SH-SY5Y (cell line): ENCODE measurements at regions not wholly inside any gene's neighbourhood (a gene's known extent, or its start where the extent isn't known, plus 50 kb on each side); places are given as distances from the start of the nearest gene placed in this dataset.

Experiments
- GATA2 ChIP-seq: IDR thresholded peaks from 2 replicates; pipeline ENCODE4 v1.6.1; 2011; ENCODE audit warnings: mild to moderate bottlenecking, low read depth, low read length
- GATA3 ChIP-seq: IDR thresholded peaks from 2 replicates; pipeline ENCODE4 v1.6.1; 2011; ENCODE audit warnings: low read depth, mild to moderate bottlenecking, low read length, moderate library complexity

DNA sequence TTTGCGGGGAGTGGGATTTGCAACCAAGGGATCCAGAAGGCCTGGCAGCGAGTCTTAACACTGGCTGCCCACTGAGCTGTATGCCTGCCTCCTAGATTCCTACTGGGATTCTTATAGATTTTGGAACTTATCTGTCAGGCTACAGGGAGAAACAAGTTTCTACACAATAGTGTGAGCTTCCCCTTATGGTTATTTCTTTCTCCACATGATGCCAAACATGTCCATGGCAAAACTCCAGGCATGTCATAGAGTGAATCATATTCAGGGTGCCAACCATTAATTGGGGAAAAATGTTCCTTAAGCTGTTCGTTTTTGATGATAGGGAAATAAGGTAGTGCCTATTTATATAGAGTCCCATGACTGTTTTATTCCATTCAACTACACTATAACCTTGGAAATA, 1185.2 kb upstream of the CELF4 start:
- no peak for TF ChIP-seq GATA3
- TF ChIP-seq GATA2: no peak
